ENCODE measurements at regions not wholly inside any gene's neighbourhood (a gene's known extent, or its start where the extent isn't known, plus 50 kb on each side); places are given as distances from the start of the nearest gene placed in this dataset.

DNA sequence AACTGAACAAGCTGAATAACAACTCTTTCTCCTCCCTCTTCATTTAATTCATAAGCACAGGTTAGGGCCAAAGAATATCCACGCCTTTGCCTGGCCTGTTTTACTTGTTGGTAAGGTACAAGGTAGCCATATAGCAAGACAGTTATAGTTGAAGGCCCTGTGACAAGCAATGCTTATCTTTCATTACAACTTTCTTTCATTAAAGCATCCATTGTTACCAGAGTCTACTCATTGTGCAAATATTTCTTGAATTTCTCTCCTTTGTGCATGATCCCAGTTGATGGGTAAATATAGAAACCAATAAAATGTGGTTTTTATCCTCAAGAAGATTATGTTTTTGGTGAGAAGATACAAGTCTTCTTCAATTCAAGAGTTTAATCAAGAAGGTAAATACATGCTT lies 140.2 kb downstream of the UBE2E3 start:
- Histone ChIP-seq H3K27me3 (no peaks in the 10 kb centered on the region), H3K79me2 (ENCODE audit: low read depth) (no peaks in the 10 kb centered on the region), H3K36me3 (no peaks in the 10 kb centered on the region), H3K27ac (no peak overlapping the region), H3K9ac (no peak overlapping the region), H3K4me2 (no peak overlapping the region), H3K4me1 (no peaks in the 10 kb centered on the region), H3K9me3 (ENCODE audit: low read depth) (no peaks in the 10 kb centered on the region), H2AFZ (replicated peaks) (no peak overlapping the region), H4K20me1 (ENCODE audit: low read depth) (no peaks in the 10 kb centered on the region), H3K4me3 (no peak overlapping the region), H3F3A (ENCODE audit: low read depth) (peaks cover 5% of the 10 kb centered on the region)
- Mint-ChIP-seq H3K4me3 (no peak overlapping the region), H3K36me3 (no peaks in the 10 kb centered on the region), H3K4me1 (peaks cover 3% of the 10 kb centered on the region), H3K9me3 (no peaks in the 10 kb centered on the region), H3K27ac (no peak overlapping the region), H3K27me3 (ENCODE audit: insufficient read depth, low read depth) (no peaks in the 10 kb centered on the region)
- TF ChIP-seq, protein P1, sequence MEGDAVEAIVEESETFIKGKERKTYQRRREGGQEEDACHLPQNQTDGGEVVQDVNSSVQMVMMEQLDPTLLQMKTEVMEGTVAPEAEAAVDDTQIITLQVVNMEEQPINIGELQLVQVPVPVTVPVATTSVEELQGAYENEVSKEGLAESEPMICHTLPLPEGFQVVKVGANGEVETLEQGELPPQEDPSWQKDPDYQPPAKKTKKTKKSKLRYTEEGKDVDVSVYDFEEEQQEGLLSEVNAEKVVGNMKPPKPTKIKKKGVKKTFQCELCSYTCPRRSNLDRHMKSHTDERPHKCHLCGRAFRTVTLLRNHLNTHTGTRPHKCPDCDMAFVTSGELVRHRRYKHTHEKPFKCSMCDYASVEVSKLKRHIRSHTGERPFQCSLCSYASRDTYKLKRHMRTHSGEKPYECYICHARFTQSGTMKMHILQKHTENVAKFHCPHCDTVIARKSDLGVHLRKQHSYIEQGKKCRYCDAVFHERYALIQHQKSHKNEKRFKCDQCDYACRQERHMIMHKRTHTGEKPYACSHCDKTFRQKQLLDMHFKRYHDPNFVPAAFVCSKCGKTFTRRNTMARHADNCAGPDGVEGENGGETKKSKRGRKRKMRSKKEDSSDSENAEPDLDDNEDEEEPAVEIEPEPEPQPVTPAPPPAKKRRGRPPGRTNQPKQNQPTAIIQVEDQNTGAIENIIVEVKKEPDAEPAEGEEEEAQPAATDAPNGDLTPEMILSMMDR (IDR thresholded peaks at IDR 0.05) = no peak
- TF ChIP-seq EZH2 (IDR thresholded peaks at IDR 0.05) (no peak), EZH2phosphoT487 (IDR thresholded peaks at IDR 0.05) (no peak)
- DNase-seq (ENCODE audit: low spot score) = no peak

DNA sequence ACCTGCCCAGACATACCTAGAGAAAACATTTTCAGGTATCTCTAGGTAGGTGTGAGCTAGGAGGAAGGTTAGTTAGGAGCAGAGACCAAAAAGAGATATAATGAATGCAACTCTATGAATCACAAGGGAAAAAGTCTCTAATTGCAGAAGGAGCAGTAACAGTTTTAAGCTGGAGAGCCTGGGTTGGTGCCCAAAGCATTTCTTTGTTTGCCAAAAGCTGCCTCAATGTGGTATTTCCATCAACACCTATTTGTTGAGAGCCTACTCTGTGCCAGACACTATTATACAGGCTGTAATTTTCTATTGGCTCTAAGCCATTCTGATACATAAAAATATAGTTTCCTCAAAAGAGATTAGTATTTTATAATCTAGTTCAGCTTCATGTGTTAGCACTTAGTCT lies 141.6 kb downstream of the UBE2E3 start:
- Histone ChIP-seq H2AFZ (replicated peaks) (no peak overlapping the region), H3K27ac (no peak overlapping the region), H3K4me3 (no peak overlapping the region), H3K4me1 (no peaks in the 10 kb centered on the region), H3K9me3 (ENCODE audit: low read depth) (no peaks in the 10 kb centered on the region), H3K9ac (no peak overlapping the region), H4K20me1 (ENCODE audit: low read depth) (no peaks in the 10 kb centered on the region), H3F3A (ENCODE audit: low read depth) (peaks cover 5% of the 10 kb centered on the region), H3K36me3 (no peaks in the 10 kb centered on the region), H3K27me3 (no peaks in the 10 kb centered on the region), H3K79me2 (ENCODE audit: low read depth) (no peaks in the 10 kb centered on the region), H3K4me2 (no peak overlapping the region)
- Mint-ChIP-seq H3K27me3 (ENCODE audit: insufficient read depth, low read depth) (no peaks in the 10 kb centered on the region), H3K9me3 (no peaks in the 10 kb centered on the region), H3K27ac (no peak overlapping the region), H3K4me1 (peaks cover 3% of the 10 kb centered on the region), H3K36me3 (no peaks in the 10 kb centered on the region), H3K4me3 (no peak overlapping the region)
- no peak for DNase-seq (ENCODE audit: low spot score)
- TF ChIP-seq, protein P1 (IDR thresholded peaks at IDR 0.05) = no peak
- TF ChIP-seq EZH2phosphoT487 (IDR thresholded peaks at IDR 0.05) (no peak), EZH2 (IDR thresholded peaks at IDR 0.05) (no peak)

DNA sequence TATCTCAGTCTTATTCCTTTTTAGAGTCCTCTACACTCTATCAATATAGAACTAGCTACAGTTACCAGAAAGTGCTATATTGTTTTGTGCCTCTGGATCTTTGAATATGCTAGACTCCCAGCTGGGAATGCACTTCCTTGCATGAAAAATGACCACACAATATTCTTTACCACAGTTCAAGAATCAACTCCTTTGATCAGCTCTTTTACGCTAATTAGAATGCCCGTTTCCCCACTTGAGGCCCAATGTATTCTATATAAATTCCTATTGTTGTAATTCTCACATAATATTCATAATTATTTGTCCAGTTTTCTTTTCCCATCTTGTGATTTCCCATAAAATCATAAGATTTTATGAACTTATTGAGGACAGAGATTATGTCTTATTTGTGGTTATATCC lies 142.2 kb downstream of the UBE2E3 start:
- Mint-ChIP-seq H3K4me1 (peaks cover 3% of the 10 kb centered on the region), H3K36me3 (no peaks in the 10 kb centered on the region), H3K9me3 (no peaks in the 10 kb centered on the region), H3K27me3 (ENCODE audit: insufficient read depth, low read depth) (no peaks in the 10 kb centered on the region), H3K27ac (no peak overlapping the region), H3K4me3 (no peak overlapping the region)
- no peaks in the 10 kb centered on the region for H3K36me3 ChIP-seq
- H3K9ac ChIP-seq = no peak overlapping the region
- H3F3A ChIP-seq (ENCODE audit: low read depth) = peaks cover 5% of the 10 kb centered on the region
- no peaks in the 10 kb centered on the region for H3K4me1 ChIP-seq
- H3K4me3 ChIP-seq = no peak overlapping the region
- H3K27me3 ChIP-seq = no peaks in the 10 kb centered on the region
- H3K4me2 ChIP-seq = no peak overlapping the region
- no peaks in the 10 kb centered on the region for H3K79me2 ChIP-seq (ENCODE audit: low read depth)
- H3K27ac ChIP-seq = no peak overlapping the region
- TF ChIP-seq EZH2 (IDR thresholded peaks at IDR 0.05) = no peak
- TF ChIP-seq, protein P1 (IDR thresholded peaks at IDR 0.05) = no peak
- TF ChIP-seq EZH2phosphoT487 (IDR thresholded peaks at IDR 0.05) = no peak
- no peak for DNase-seq (ENCODE audit: low spot score)
- H3K9me3 ChIP-seq (ENCODE audit: low read depth) = no peaks in the 10 kb centered on the region
- H4K20me1 ChIP-seq (ENCODE audit: low read depth) = no peaks in the 10 kb centered on the region
- no peak overlapping the region for H2AFZ ChIP-seq (replicated peaks)

Data from neural progenitor cell (in vitro differentiated cells).